Neuronal stem cell (in vitro differentiated cells): ENCODE measurements at regions not wholly inside any gene's neighbourhood (a gene's known extent, or its start where the extent isn't known, plus 50 kb on each side); places are given as distances from the start of the nearest gene placed in this dataset.

Experiments
- DNase-seq: peaks from one replicate; pipeline ENCODE4 v3.0.0-alpha.2; 2013; ENCODE audit warnings: low spot score
- H2AFZ ChIP-seq: one replicate; pipeline ENCODE4 v1.6.1; 2013; ENCODE audit warnings: mild to moderate bottlenecking, low read length, inconsistent platforms
- H2AK5ac ChIP-seq: 2 replicates; pipeline ENCODE4 v1.6.1; 2013; ENCODE audit warnings: low read depth, mild to moderate bottlenecking, inconsistent platforms, low read length, moderate library complexity, mixed read lengths
- H2BK120ac ChIP-seq: 2 replicates; pipeline ENCODE4 v1.6.1; 2013; ENCODE audit warnings: low read depth, mild to moderate bottlenecking, inconsistent platforms, low read length, moderate library complexity, mixed read lengths
- H2BK12ac ChIP-seq: one replicate; pipeline ENCODE4 v1.6.1; 2013; ENCODE audit warnings: low read length, inconsistent platforms
- H2BK15ac ChIP-seq: 2 replicates; pipeline ENCODE4 v1.6.1; 2013; ENCODE audit warnings: mild to moderate bottlenecking, low read length, inconsistent platforms, mixed read lengths
- H2BK5ac ChIP-seq: one replicate; pipeline ENCODE4 v1.6.1; 2013; ENCODE audit warnings: inconsistent platforms, mild to moderate bottlenecking, low read length, moderate library complexity
- H3K14ac ChIP-seq: one replicate; pipeline ENCODE4 v1.6.1; 2013; ENCODE audit warnings: low read length, inconsistent platforms
- H3K18ac ChIP-seq: 2 replicates; pipeline ENCODE4 v1.6.1; 2013; ENCODE audit warnings: low read length, inconsistent platforms
- H3K23ac ChIP-seq: 2 replicates; pipeline ENCODE4 v1.6.1; 2013; ENCODE audit warnings: low read depth, mild to moderate bottlenecking, mixed read lengths, low read length, inconsistent platforms; ENCODE audit not compliant: poor library complexity
- H3K27ac ChIP-seq: replicated peaks from 3 replicates; pipeline ENCODE4 v1.5.1; 2013; ENCODE audit warnings: low read length, inconsistent platforms
- H3K27me3 ChIP-seq, 3 experiments: 2 replicates each; pipeline ENCODE4 v1.6.1; 2013; ENCODE audit warnings: low read length in 3 of 3, mild to moderate bottlenecking in 2 of 3, inconsistent platforms in 1 of 3, low read depth in 1 of 3, mixed read lengths in 1 of 3, moderate library complexity in 1 of 3; ENCODE audit not compliant: control insufficient read depth in 3 of 3, insufficient read depth in 3 of 3
- H3K36me3 ChIP-seq, 2 donors: replicated peaks in 1 of 2; 2 replicates each; pipeline ENCODE4 v1.6.1; 2013; ENCODE audit warnings: low read length in 2 of 2; ENCODE audit not compliant: control insufficient read depth in 2 of 2, insufficient read depth in 2 of 2
- H3K4ac ChIP-seq: 2 replicates; pipeline ENCODE4 v1.6.1; 2013; ENCODE audit warnings: inconsistent platforms, mild to moderate bottlenecking, low read length, moderate library complexity
- H3K4me1 ChIP-seq, 2 donors: 1 replicate in 1 of 2; 2 replicates in 1 of 2; pipeline ENCODE4 v1.6.1; 2013; ENCODE audit warnings: low read length in 2 of 2, low read depth in 1 of 2; ENCODE audit not compliant: control insufficient read depth in 2 of 2, insufficient read depth in 1 of 2
- H3K4me2 ChIP-seq: one replicate; pipeline ENCODE4 v1.6.1; 2013; ENCODE audit warnings: mild to moderate bottlenecking, low read length, inconsistent platforms; ENCODE audit not compliant: insufficient read depth, poor library complexity, severe bottlenecking
- H3K4me3 ChIP-seq, 2 donors: 2 replicates each; pipeline ENCODE4 v1.5.1; 2013; ENCODE audit warnings: low read length in 2 of 2, mild to moderate bottlenecking in 2 of 2, inconsistent platforms in 1 of 2, moderate library complexity in 1 of 2
- H3K79me1 ChIP-seq: one replicate; pipeline ENCODE4 v1.6.1; 2013; ENCODE audit warnings: low read depth, mild to moderate bottlenecking, inconsistent platforms, low read length, moderate library complexity
- H3K9ac ChIP-seq: one replicate; pipeline ENCODE4 v1.6.1; 2013; ENCODE audit warnings: mild to moderate bottlenecking, low read depth, low read length, inconsistent platforms; ENCODE audit not compliant: poor library complexity
- H3K9me3 ChIP-seq, 2 donors: replicated peaks in 1 of 2; 2 replicates each; pipeline versions ENCODE3 to v1.6.1; 2013; ENCODE audit warnings: low read length in 2 of 2, mild to moderate bottlenecking in 2 of 2, inconsistent platforms in 1 of 2, low read depth in 1 of 2, mixed read lengths in 1 of 2, moderate library complexity in 1 of 2; ENCODE audit not compliant: control insufficient read depth in 2 of 2, insufficient read depth in 1 of 2
- H4K8ac ChIP-seq: one replicate; pipeline ENCODE4 v1.6.1; 2013; ENCODE audit warnings: low read depth, mild to moderate bottlenecking, inconsistent platforms, low read length, moderate library complexity
- H4K91ac ChIP-seq: one replicate; pipeline ENCODE4 v1.6.1; 2013; ENCODE audit warnings: low read length, low read depth, mild to moderate bottlenecking, inconsistent platforms; ENCODE audit not compliant: poor library complexity
- WGBS, 2 donors: extraction: QIAGEN DNeasy Blood & Tissue Kit; methylation state at CpG; one replicate each; pipeline ENCODE4 v1.1.7; 2013; ENCODE audit warnings: missing lambda C conversion rate in 2 of 2, mixed read lengths in 1 of 2; ENCODE audit not compliant: insufficient read length in 2 of 2, insufficient replicate concordance in 1 of 2; ENCODE audit errors: extremely low coverage in 2 of 2; 5-methylcytosine and 5-hydroxymethylcytosine counted together

DNA sequence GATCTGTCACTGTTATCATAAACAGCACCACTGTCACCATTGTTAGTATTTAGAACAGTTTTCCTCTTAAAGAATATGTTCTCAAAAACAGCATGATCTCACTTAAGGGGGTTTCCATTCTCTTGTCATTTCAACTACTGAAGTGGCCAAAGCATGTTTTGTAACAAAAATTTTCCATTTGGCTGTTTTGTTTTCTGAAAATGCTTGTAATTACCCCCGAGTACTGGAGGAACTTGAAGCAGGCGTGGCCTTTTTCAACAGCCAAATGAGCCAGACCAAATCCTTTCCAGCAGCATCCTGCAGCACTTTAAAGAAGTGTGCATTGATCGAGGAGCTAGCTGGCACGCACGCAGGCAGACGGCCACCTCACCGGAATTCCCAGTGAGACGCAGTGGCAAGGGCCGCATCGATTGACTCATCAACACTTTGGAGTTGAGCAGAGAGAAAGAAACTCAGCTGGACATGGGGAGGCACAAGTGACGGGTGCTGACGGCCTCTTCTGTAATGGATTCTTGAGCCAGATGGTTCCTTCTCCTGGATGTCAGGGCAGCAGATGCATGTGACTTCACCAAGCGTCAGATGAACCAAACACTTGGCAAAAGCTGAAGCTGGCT is 234.3 kb upstream of the IGF1R start:
- Histone ChIP-seq H3K27ac (no peak overlapping the region), H3K9ac (no peak overlapping the region)
- no CpG with 5 or more reads among the region's 13 CpGs for WGBS, 2 donors

DNA sequence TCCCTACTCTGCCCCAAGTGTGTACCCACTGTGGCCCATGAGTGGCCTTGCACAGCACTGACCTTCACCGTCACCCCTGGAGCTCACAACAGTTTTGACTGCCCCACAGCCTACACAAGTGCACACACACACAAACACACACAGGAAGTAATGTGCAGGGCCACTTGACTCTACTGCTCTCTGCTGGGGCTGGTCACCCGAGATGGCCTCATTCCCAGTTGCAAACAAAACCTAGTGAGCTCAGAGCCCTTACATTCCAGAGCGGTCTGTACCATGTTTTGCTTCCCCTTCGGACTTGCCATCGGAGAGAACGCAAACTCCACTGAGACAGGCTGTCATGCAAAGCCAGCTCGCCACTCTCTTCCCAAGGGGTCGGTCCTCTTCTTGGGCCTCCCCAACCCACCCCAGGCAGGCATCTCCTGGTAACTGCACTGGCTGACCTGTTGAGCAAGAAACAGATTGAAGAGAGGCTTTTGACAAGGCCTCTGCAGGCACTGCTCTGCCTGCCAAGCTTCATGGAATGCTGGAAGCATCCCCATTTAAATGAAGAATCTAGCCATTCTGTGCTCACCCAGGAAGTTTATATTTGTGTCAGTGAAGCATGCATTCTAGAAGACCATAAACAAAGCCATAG is 232.0 kb upstream of the IGF1R start:
- Histone ChIP-seq H3K27me3 (peaks cover 0 to 8% (median 6%) of the 10 kb centered on the region in 3 experiments), H3K4me1 (peaks cover 0 to under 1% of the 10 kb centered on the region in 2 donors), H2BK120ac (no peak overlapping the region), H4K8ac (no peak overlapping the region), H3K79me1 (no peaks in the 10 kb centered on the region), H3K4ac (no peak overlapping the region), H2BK5ac (no peak overlapping the region), H3K23ac (no peak overlapping the region), H3K18ac (no peak overlapping the region), H3K4me2 (no peak overlapping the region), H2AK5ac (no peak overlapping the region), H2BK12ac (no peak overlapping the region), H3K14ac (no peak overlapping the region), H3K4me3 (no peak overlapping the region), H3K36me3 (no peaks in the 10 kb centered on the region), H2BK15ac (no peak overlapping the region), H3K9ac (no peak overlapping the region), H3K27ac (no peak overlapping the region), H3K9me3 (no peaks in the 10 kb centered on the region), H2AFZ (no peak overlapping the region), H4K91ac (no peak overlapping the region)
- DNase-seq = no peak
- WGBS, 2 donors = no CpG with 5 or more reads among the region's 8 CpGs

More for the DNA sequence above, 234.3 kb upstream of the IGF1R start:
- Histone ChIP-seq H2BK120ac (no peak overlapping the region), H3K4ac (no peak overlapping the region), H3K9me3 (no peaks in the 10 kb centered on the region), H3K18ac (no peak overlapping the region), H3K14ac (peak overlapping the region; percentile 25), H3K27me3 (no peaks in the 10 kb centered on the region), H3K79me1 (no peaks in the 10 kb centered on the region), H4K8ac (no peak overlapping the region), H3K4me2 (no peak overlapping the region), H2AK5ac (no peak overlapping the region), H3K4me1 (no peaks in the 10 kb centered on the region), H2AFZ (no peak overlapping the region), H3K36me3 (no peaks in the 10 kb centered on the region), H2BK15ac (no peak overlapping the region), H2BK5ac (no peak overlapping the region), H3K23ac (no peak overlapping the region), H2BK12ac (no peak overlapping the region), H3K4me3 (no peak overlapping the region), H4K91ac (no peak overlapping the region)
- DNase-seq = no peak

DNA sequence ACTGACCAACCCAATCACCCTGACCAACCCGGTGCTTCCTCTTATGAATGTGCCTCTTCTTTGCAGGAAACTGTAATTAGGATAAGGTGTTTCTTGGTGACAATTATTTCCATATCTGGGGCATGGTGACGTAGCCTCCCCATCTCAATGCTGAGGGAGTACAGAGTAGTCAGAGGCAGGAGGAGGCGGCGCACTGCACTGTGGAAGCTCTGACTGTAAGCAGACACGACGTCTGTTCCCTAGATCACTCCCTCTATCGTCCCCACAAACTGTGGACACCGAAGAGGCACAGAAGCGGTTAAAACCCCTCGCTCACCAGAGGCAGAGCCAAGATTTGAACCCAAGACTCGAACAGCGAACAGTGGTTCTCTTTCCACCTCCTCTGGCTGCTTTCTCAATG is 231.0 kb upstream of the IGF1R start:
- peaks cover 0 to 17% (median 14%) of the 10 kb centered on the region in 3 experiments for H3K27me3 ChIP-seq
- H3K9me3 ChIP-seq = no peaks in the 10 kb centered on the region
- DNase-seq = no peak
- H3K4me2 ChIP-seq = no peak overlapping the region
- H3K23ac ChIP-seq = no peak overlapping the region
- no peak overlapping the region for H2BK5ac ChIP-seq
- H4K91ac ChIP-seq = no peak overlapping the region
- H3K27ac ChIP-seq = no peak overlapping the region
- no peak overlapping the region for H2AFZ ChIP-seq
- no peak overlapping the region for H2BK15ac ChIP-seq
- H2BK12ac ChIP-seq = no peak overlapping the region
- H3K4me3 ChIP-seq = no peak overlapping the region
- no CpG with 5 or more reads among the region's 12 CpGs for WGBS, 2 donors
- peak overlapping the region; percentile 23 for H4K8ac ChIP-seq
- no peaks in the 10 kb centered on the region for H3K79me1 ChIP-seq
- H3K9ac ChIP-seq = no peak overlapping the region
- H2BK120ac ChIP-seq = no peak overlapping the region
- H3K14ac ChIP-seq = no peak overlapping the region
- H3K4ac ChIP-seq = no peak overlapping the region
- H2AK5ac ChIP-seq = no peak overlapping the region
- H3K4me1 ChIP-seq = peaks cover 3% of the 10 kb centered on the region in 2 donors
- H3K36me3 ChIP-seq = no peaks in the 10 kb centered on the region
- no peak overlapping the region for H3K18ac ChIP-seq

DNA sequence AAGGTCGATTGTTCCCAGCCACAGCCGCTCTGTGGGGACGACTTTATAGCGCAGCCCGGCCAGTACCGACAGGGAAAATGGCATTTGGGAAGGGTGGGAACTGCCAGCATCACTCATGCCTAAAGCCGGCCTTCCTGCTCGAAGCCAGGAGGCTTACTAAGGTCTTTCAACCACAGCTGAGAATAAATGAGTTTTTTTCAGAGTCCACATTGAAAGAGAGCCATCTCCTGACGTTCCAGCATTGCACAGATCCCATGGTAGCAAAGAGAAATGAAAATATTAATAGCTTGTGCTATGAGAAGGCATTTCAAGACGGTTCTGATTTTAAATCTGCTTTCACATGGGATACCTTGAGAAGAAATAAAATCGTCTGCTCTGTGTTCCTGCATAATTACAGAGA is 230.2 kb upstream of the IGF1R start:
- H3K4ac ChIP-seq = no peak overlapping the region
- no peaks in the 10 kb centered on the region for H3K79me1 ChIP-seq
- no peak overlapping the region for H2AFZ ChIP-seq
- H3K36me3 ChIP-seq = no peaks in the 10 kb centered on the region
- peaks cover 0 to 25% (median 20%) of the 10 kb centered on the region in 3 experiments for H3K27me3 ChIP-seq
- no peak overlapping the region for H3K23ac ChIP-seq
- no peak overlapping the region for H3K4me3 ChIP-seq
- H3K9me3 ChIP-seq = no peaks in the 10 kb centered on the region
- no peak overlapping the region for H2AK5ac ChIP-seq
- H2BK12ac ChIP-seq = no peak overlapping the region
- H4K91ac ChIP-seq = no peak overlapping the region
- no CpG with 5 or more reads among the region's 11 CpGs for WGBS, 2 donors
- no peak overlapping the region for H3K9ac ChIP-seq
- H2BK120ac ChIP-seq = no peak overlapping the region
- no peak overlapping the region for H4K8ac ChIP-seq
- no peak overlapping the region for H2BK15ac ChIP-seq
- peaks cover 3% of the 10 kb centered on the region in 2 donors for H3K4me1 ChIP-seq
- DNase-seq = no peak
- H3K4me2 ChIP-seq = no peak overlapping the region
- no peak overlapping the region for H3K18ac ChIP-seq
- no peak overlapping the region for H2BK5ac ChIP-seq
- no peak overlapping the region for H3K14ac ChIP-seq
- no peak overlapping the region for H3K27ac ChIP-seq
